ENCODE measurements at regions not wholly inside any gene's neighbourhood (a gene's known extent, or its start where the extent isn't known, plus 50 kb on each side); places are given as distances from the start of the nearest gene placed in this dataset.
A peak's percentile ranks its signal among the peaks of the same experiment; 100 is the strongest.

- no peak overlapping the region for H3K27ac ChIP-seq
- TF ChIP-seq CTCF (conservative IDR thresholded peaks at IDR 0.05) = no peak
Observed at GRCh38 chr14:100393906-100394732, 71.0 kb downstream of the SLC25A47 start.

GRCh38 chr14:100394886-100395672, 71.9 kb downstream of the SLC25A47 start:
- no peak for TF ChIP-seq CTCF (conservative IDR thresholded peaks at IDR 0.05)
- no peak overlapping the region for H3K27ac ChIP-seq

- peak overlapping the region; percentile 84; the same call in 1 of the 2 replicates for H3K27ac ChIP-seq
- no peak for TF ChIP-seq CTCF (conservative IDR thresholded peaks at IDR 0.05)
Observed at GRCh38 chr14:100396266-100396795, 73.2 kb downstream of the SLC25A47 start.

- peak overlapping the region; percentile 84 for H3K27ac ChIP-seq
- TF ChIP-seq CTCF (conservative IDR thresholded peaks at IDR 0.05) = no peak
Observed at GRCh38 chr14:100397005-100397404, 73.9 kb downstream of the SLC25A47 start.

GRCh38 chr14:100398044-100398443, 74.9 kb downstream of the SLC25A47 start:
- no peak for TF ChIP-seq CTCF (conservative IDR thresholded peaks at IDR 0.05)
- peak overlapping the region; percentile 84 for H3K27ac ChIP-seq

- H3K27ac ChIP-seq = peak overlapping the region; percentile 84
Observed at GRCh38 chr14:100399052-100399849, 76.1 kb downstream of the SLC25A47 start.

More at GRCh38 chr14:100399052-100399849, 76.1 kb downstream of the SLC25A47 start:
- no peak for TF ChIP-seq CTCF (conservative IDR thresholded peaks at IDR 0.05)
